CD4-positive, alpha-beta T cell treated with Interleukin-12 subunit alpha and Interleukin-12 subunit beta, for 1 hour (primary cell): ENCODE measurements at regions not wholly inside any gene's neighbourhood (a gene's known extent, or its start where the extent isn't known, plus 50 kb on each side); places are given as distances from the start of the nearest gene placed in this dataset.
"Not testable (repeated sequence)": the region's sequence is repeated elsewhere in the genome, so short reads cannot be mapped to it uniquely, and the experiment has no call there.

Source experiments
- DNase-seq: peaks from one replicate; pipeline ENCODE4 v3.0.0-alpha.2; 2020

- DNase-seq = no peak
Measured at GRCh38 chr3:88979760-88980159, 127.7 kb upstream of the EPHA3 start.

- DNase-seq = no peak
Measured at GRCh38 chr3:88983458-88983857, 124.0 kb upstream of the EPHA3 start.

- no peak for DNase-seq
Measured at GRCh38 chr3:88984256-88984655, 123.2 kb upstream of the EPHA3 start.

- DNase-seq = no peak
Measured at GRCh38 chr3:88984832-88985231, 122.6 kb upstream of the EPHA3 start.

GRCh38 chr3:88985491-88985890 is 121.9 kb upstream of the EPHA3 start:
- no peak for DNase-seq

GRCh38 chr3:88986834-88987233 is 120.6 kb upstream of the EPHA3 start:
- DNase-seq = no peak

GRCh38 chr3:88987776-88988175 is 119.6 kb upstream of the EPHA3 start:
- no peak for DNase-seq

GRCh38 chr3:88988906-88989305 is 118.5 kb upstream of the EPHA3 start:
- no peak for DNase-seq

- no peak for DNase-seq
Measured at GRCh38 chr3:88991496-88991895, 115.9 kb upstream of the EPHA3 start.

GRCh38 chr3:88996691-88997090 is 110.7 kb upstream of the EPHA3 start:
- no peak for DNase-seq

GRCh38 chr3:88997260-88997659 is 110.2 kb upstream of the EPHA3 start:
- DNase-seq = no peak

GRCh38 chr3:89000886-89001285 is 106.5 kb upstream of the EPHA3 start:
- no peak for DNase-seq

GRCh38 chr3:89002191-89002590 is 105.2 kb upstream of the EPHA3 start:
- no peak for DNase-seq

GRCh38 chr3:89013536-89013935 is 93.9 kb upstream of the EPHA3 start:
- no peak for DNase-seq

GRCh38 chr3:89017531-89017930 is 89.9 kb upstream of the EPHA3 start:
- no peak for DNase-seq

- DNase-seq = no peak
Measured at GRCh38 chr3:89025185-89025584, 82.2 kb upstream of the EPHA3 start.

GRCh38 chr3:89032346-89033013 is 74.9 kb upstream of the EPHA3 start:
- DNase-seq = no peak

- not testable (repeated sequence) for DNase-seq
Measured at GRCh38 chr3:89034723-89035122, 72.7 kb upstream of the EPHA3 start.

GRCh38 chr3:89038869-89039268 is 68.6 kb upstream of the EPHA3 start:
- DNase-seq = no peak

GRCh38 chr3:89042236-89042835 is 65.1 kb upstream of the EPHA3 start:
- DNase-seq = no peak

GRCh38 chr3:89043406-89043932 is 64.0 kb upstream of the EPHA3 start:
- DNase-seq = no peak

GRCh38 chr3:89046661-89047060 is 60.8 kb upstream of the EPHA3 start:
- no peak for DNase-seq

GRCh38 chr3:89049119-89049518 is 58.3 kb upstream of the EPHA3 start:
- DNase-seq = no peak

- no peak for DNase-seq
Measured at GRCh38 chr3:89052386-89052785, 55.0 kb upstream of the EPHA3 start.

- DNase-seq = no peak
Measured at GRCh38 chr3:89057398-89057797, 50.0 kb upstream of the EPHA3 start.
